GM23338 (cell line): ENCODE measurements at regions not wholly inside any gene's neighbourhood (a gene's known extent, or its start where the extent isn't known, plus 50 kb on each side); places are given as distances from the start of the nearest gene placed in this dataset.

Experiments used
- CREB1 ChIP-seq: fragments of 250-450 bp; sonication (Bioruptor Pico); IDR thresholded peaks from 2 replicates; pipeline ENCODE4 v1.5.0; 2020; ENCODE audit warnings: low read depth, mild to moderate bottlenecking, moderate library complexity
- CTCF ChIP-seq, 2 experiments: fragments of 200-600 bp in 1 of 2; sonication (generic) in 1 of 2; conservative IDR thresholded peaks; 2 replicates each; pipeline versions ENCODE4 v1.5.1 to v1.6.1; 2016 to 2017; ENCODE audit warnings: antibody characterized with exemption in 2 of 2, low read depth in 2 of 2, mild to moderate bottlenecking in 2 of 2, moderate library complexity in 1 of 2
- EZH2phosphoT487 ChIP-seq: fragments of 200-600 bp; sonication (generic); IDR thresholded peaks from one replicate; pipeline ENCODE4 v1.8.1; 2018; ENCODE audit warnings: antibody characterized with exemption; ENCODE audit not compliant: unreplicated experiment
- JUNB ChIP-seq: IDR thresholded peaks from one replicate; pipeline ENCODE4 v1.6.1; 2016; ENCODE audit warnings: antibody characterized with exemption; ENCODE audit not compliant: unreplicated experiment
- POLR2AphosphoS5 ChIP-seq: IDR thresholded peaks from 2 replicates; pipeline ENCODE4 v1.6.1; 2016; ENCODE audit warnings: antibody characterized with exemption, low read depth
- REST ChIP-seq: IDR thresholded peaks from one replicate; pipeline ENCODE4 v1.6.1; 2018; ENCODE audit warnings: antibody characterized with exemption; ENCODE audit not compliant: unreplicated experiment

- no peak for TF ChIP-seq CTCF (conservative IDR thresholded peaks at IDR 0.05; ENCODE audit: low read depth in 2 of 2)
- TF ChIP-seq CREB1: no peak
- TF ChIP-seq REST: no peak
- no peak for TF ChIP-seq POLR2AphosphoS5
- no peak for TF ChIP-seq JUNB
- no peak for TF ChIP-seq EZH2phosphoT487
These were observed 351.8 kb downstream of the GABRB3 start for GRCh38 chr15:26421065-26421464.
